Vagina (tissue), 2 donors: ENCODE measurements at regions not wholly inside any gene's neighbourhood (a gene's known extent, or its start where the extent isn't known, plus 50 kb on each side); places are given as distances from the start of the nearest gene placed in this dataset.

ENCODE experiments used
- POLR2A ChIP-seq, 2 donors: fragments of 450-650 bp; IDR thresholded peaks; one replicate each; pipeline ENCODE4 v1.6.1; 2017; ENCODE audit warnings: antibody characterized with exemption in 2 of 2, mild to moderate bottlenecking in 2 of 2, moderate library complexity in 2 of 2
- TF ChIP-seq, protein P1 (sequence below), 3 experiments: fragments of 450-650 bp in 2 of 3; fragments of 200-600 bp in 1 of 3; sonication (generic) in 1 of 3; IDR thresholded peaks; one replicate each; pipeline ENCODE4 v1.5.1; 2017 to 2019; ENCODE audit warnings: antibody characterized with exemption in 3 of 3, mild to moderate bottlenecking in 2 of 3, moderate library complexity in 2 of 3

DNA sequence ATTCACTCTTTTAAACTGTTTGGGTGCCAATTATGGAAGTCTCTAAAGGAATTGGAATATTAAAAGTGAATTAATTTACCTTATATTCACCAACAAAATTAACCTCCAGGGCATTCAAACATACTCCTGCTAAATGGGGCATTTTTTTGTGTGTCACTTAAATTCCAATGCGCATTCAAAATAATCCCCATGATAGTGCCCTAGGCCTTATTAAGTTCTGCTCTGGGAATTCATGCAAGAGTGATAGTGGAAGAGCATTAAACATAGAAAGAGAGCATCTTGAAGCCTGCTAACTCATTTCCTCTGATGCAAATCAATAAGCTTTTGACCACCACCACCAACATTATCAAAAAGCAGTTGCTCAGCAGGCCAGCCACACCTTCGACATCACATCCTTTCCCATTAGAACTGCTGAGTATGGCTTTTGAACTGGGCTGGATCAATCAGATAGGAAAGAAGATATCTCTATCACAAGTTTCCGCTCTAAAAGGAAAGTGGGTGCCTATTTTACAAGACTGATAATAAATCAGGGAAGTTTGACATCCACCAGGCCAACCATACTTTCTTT is 156.7 kb downstream of the TMCO5A start:
- TF ChIP-seq, protein P1, sequence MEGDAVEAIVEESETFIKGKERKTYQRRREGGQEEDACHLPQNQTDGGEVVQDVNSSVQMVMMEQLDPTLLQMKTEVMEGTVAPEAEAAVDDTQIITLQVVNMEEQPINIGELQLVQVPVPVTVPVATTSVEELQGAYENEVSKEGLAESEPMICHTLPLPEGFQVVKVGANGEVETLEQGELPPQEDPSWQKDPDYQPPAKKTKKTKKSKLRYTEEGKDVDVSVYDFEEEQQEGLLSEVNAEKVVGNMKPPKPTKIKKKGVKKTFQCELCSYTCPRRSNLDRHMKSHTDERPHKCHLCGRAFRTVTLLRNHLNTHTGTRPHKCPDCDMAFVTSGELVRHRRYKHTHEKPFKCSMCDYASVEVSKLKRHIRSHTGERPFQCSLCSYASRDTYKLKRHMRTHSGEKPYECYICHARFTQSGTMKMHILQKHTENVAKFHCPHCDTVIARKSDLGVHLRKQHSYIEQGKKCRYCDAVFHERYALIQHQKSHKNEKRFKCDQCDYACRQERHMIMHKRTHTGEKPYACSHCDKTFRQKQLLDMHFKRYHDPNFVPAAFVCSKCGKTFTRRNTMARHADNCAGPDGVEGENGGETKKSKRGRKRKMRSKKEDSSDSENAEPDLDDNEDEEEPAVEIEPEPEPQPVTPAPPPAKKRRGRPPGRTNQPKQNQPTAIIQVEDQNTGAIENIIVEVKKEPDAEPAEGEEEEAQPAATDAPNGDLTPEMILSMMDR (IDR thresholded peaks at IDR 0.05): no peak
- no peak for TF ChIP-seq POLR2A (IDR thresholded peaks at IDR 0.05)
